GM21526 (cell line): ENCODE measurements at regions not wholly inside any gene's neighbourhood (a gene's known extent, or its start where the extent isn't known, plus 50 kb on each side); places are given as distances from the start of the nearest gene placed in this dataset.
"Not testable (repeated sequence)": the region's sequence is repeated elsewhere in the genome, so short reads cannot be mapped to it uniquely, and the experiment has no call there.

Experiments
- ATAC-seq: cut with Tn5 transposase; IDR thresholded peaks from one replicate; pipeline ENCODE4 v1.9.1; 2021; ENCODE audit warnings: moderate library complexity; ENCODE audit not compliant: unreplicated experiment, low FRiP score

DNA sequence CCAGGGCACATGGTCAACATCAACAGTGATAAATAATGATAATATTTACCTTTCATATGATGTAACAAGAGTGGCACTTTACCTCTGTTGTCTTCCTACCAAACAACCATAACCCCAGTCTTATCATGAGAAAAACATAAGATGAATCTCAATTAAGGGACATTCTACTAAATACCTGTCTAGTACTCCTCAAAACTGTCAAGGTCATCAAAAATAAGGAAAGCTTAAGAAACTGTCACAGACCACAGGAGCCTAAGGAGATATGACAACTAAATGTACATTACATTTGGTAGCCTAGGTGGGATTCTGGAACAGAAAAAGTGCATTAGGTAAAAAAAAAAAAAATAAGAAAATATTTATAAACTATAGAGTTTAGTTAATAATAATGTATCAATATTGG lies 118.1 kb downstream of the CCDC34 start:
- ATAC-seq: no peak

DNA sequence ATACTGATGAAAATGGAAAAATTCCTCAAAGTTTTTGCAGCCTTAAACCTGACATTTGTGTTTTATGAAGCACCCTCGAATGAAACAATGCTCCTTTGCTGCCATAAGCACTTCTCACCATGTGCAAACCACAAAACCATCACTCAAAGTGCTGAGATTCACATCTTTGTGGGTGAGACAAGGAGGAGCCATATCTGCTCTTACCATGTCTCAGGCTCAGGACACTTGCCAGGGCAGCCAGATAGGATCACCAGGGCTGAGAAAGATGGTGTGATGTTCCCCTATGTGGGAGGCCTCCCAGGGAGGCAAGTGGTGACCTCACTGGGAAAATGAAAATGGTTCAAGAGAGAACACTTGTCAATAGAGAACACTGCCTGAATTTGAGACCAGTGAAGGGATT lies 120.4 kb downstream of the CCDC34 start:
- ATAC-seq: no peak

DNA sequence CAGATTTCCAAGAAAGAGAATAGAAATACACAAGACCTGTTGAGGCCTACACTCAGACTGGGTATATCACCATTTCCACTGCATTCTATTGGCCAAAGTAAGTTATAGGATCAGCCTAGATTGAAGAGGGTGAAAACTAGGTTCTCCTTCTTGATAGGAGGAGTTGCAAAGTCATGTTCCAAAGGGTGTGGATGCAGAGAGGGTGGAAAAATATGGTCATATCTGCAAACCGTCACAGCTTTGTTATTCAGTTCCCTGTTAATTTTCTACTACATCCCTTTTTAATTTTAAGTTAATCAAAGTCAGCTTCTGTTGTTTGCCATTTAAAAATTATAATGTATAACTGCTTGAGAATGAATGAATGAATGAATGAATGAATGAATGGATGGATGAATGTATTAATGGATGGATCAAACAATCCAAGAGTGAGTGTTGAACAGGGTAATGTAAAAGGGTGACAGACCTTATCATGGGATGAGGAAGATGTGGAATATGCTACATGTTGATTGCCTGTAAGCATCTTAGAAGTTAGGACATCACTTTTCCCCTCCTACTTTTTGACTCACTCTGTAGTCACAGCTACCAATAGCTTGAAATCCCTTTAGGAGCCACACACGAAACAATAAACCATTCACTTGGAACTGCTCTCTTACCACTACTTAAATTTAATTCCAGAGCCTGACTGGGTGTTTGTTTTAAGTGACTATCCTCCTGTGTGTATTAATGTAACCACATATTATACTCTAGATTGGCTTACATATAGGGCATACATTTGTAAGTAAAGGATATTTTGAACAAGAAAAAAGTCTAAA lies 121.5 kb downstream of the CCDC34 start:
- ATAC-seq: no peak

DNA sequence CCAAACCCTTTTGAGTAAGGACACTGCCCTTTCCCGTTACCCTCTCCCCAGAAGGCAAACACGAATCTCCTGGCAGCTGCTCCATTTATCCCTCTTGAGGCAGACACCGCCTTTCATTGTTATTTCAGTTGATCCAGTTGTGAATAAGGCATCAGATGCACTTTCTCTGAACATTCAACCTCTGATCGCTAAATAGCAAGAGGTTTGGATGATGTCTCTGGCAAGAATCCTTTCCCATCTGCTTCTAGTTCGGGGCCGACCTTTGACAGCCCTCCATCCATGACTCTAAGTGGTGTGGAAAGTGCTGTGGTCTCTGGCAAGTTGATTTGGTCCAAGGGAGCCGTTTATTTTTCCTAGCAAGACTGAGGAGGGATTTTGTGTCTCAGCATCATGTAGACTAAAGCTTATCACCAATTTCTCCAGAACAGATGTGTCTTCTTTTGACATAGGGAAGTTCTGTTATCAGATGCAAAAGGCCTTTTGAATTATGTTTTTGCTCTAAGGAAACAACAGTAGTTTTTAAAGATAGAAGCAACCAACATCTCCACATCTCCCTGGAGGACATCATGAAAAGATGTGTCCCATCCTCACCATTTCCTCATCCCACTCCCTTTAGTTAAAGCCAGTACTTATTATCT lies 123.6 kb downstream of the CCDC34 start:
- ATAC-seq: no peak

DNA sequence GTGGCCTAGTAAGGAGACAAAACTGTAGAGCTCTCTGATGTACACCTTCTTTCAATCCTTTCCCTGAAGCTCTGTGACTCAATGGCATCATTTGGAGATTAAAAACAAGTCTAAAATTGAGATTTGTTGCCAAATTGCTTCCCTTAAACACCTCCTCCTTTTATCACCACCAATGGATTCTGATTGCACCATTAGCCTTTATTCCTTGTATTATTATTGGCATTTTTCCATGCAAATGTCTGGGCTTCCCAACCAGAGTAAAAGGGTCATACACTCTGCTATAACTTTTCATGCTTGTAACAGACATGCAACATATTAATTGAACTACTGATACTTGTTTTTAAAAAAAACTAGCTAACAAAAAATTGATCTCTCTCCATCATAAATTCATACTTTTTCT lies 124.2 kb downstream of the CCDC34 start:
- ATAC-seq: no peak

DNA sequence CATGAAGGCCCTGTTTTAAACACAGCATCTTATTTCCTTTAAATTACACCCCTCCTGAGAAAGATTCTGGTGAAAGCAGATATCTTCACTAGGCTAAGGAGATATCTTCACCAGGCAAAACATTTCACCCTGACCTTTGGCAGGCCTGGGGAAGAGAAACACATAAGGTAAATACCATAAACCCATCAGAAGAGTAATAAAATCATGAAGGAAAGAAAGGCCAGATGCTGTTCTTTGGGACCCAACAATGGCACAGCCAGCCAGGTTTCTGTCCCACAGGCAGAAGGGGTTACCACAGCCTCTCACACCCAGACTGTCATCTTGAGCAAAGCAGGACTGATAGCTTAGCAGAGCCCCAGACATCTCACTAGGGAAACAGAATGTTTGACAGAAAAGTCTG lies 125.4 kb downstream of the CCDC34 start:
- ATAC-seq: no peak

DNA sequence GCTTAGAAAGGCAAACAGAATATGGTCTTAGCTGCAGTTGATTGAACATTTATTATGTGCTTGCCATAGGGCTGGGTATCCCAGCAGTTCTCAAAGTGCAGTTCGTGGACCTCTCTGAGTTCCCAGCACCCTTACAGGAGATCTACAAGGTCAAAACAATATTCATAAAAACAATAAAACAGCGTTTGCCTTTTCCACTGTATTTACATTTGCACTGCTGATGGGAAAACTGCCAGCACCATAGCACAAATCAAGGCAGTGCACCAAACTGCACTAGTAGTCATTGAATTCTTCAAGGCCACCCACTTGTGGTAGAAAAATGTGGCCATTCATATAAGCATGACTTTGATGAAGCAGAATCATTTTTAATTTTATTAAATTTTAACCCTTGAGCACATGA lies 128.1 kb downstream of the CCDC34 start:
- no peak for ATAC-seq

DNA sequence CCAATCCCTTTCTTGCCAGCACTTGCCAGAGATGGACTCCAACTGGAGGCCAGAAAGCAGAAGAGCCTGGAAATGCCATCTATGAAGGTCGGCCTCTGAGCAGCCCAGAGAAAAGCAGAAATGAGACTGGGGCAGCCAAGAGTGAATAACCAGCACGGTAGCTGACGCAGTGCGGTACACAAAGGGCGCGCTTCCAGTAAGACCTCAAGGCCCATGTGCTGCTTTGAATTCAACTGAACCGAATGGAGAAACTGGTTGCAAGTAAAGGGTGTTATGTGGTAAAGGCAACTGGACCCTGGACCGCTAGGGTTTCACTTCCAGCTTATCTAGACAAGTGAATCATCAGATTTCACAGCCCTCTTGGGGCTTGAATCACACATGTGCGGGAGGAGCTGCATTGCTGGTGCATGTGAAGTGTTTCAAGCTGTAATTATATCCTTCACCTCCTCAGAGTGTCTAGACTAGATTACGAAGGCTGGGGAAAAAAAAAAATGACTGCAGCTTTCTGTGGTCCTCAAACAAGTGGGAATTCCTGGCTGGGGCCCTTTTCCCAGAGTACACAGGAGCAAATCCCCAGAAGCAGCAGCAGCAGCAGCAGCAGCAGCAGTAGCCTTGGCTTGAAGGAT lies 128.9 kb downstream of the CCDC34 start:
- ATAC-seq: peak; percentile 99

DNA sequence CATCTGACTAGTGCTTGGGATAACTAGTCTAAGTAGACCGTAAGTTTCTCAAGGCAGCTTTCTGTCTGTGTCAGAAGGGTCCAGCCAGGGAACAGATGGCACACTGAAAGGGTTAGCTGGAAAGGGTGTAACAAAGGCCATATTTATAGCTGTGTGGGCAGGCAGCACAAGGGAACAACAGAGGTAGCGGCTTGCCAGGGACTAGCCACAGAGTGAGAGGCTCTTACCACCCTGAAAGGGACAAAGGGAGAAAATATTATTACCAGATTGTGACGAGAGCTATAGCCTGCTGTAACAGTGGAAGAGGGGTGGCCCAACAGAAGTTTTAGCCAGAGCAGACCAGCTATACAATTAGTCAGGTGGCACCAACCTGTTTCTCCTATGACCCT lies 129.4 kb downstream of the CCDC34 start:
- ATAC-seq: peak; percentile 25

DNA sequence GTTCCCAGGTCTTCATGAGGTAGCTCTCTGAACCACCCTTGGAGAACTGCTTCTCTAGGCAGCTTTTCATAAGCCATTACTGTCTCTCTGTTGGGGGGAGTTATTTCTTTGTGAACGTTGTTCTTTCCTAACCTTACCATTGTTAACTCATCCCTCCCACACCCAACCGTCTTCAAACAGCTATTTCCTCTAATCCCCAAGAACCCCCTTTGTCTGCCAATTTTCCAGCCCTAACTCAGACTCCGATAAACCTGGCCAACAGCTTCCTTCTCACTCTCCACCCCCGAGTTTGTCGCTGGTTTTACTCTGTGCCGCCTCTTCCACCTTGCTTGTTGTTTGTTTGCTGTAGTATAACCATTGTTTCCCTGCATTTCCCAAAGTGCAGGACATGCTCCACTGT lies 131.5 kb downstream of the CCDC34 start:
- ATAC-seq: no peak

DNA sequence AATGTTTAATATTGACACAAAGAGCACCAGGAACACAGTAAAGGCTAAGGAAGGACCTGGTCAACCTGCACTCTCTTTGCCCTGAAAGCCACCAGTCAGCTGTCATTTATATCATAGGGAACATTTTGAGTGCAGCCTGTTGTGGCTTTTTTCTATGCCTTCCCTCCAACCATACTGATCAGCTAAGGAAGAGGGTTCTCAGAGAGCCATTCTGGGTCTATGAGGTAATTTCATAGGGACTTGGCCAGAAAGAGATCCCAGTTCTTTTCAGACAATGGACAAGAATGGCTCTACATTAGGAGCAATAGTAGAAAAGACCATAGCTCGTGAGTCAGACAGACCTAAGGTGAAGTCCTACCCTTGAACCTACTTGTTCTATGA lies 132.8 kb downstream of the CCDC34 start:
- no peak for ATAC-seq

DNA sequence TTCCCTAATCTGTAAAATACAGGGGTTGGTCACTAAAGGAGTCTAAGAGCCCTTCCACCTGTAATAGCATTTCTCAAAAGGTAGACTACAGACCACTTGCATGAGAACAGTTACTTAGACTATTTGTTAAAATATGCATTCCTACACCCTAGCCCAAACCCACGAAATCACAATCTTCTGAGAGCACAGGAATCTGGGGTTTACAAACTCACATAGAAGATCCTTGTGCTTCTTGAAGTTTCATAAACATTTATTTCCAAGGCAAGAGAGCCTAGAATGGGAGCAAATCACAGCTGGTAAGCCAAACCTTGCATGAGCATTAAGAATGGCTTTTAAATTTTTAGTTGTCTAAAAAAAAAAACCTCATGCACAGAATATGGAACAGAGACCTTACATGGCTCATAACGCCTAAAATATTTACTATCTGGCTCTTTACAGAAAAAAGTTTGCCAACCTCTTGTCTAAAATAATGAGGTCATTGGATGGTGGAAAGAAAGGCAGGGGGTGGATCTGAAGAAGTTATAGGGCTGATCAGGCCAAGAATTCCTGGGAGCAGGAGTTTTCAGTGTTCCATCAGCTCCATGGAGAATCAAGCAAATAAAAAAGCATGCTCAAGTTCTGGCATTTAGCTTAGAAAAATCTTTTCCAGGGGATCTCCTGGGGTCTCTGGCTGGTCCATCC lies 133.4 kb downstream of the CCDC34 start:
- no peak for ATAC-seq

DNA sequence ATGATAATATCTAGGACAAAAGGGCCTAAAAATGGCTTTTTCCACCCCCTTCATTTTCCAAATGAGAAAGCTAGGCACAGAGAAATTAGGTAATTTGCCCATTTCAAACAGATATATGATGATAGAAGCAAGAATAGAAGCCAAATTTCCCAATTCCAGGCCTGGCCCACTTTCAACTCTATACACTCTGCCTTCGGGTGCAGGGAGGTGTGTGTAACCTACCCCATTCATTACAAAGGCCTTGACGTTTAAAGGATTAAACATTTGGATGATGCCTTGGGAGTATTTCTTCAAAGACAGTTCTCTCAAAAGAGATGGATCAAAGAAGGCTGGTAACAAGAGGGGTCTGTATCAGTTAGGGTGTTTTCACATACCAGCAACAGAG lies 134.1 kb downstream of the CCDC34 start:
- no peak for ATAC-seq

DNA sequence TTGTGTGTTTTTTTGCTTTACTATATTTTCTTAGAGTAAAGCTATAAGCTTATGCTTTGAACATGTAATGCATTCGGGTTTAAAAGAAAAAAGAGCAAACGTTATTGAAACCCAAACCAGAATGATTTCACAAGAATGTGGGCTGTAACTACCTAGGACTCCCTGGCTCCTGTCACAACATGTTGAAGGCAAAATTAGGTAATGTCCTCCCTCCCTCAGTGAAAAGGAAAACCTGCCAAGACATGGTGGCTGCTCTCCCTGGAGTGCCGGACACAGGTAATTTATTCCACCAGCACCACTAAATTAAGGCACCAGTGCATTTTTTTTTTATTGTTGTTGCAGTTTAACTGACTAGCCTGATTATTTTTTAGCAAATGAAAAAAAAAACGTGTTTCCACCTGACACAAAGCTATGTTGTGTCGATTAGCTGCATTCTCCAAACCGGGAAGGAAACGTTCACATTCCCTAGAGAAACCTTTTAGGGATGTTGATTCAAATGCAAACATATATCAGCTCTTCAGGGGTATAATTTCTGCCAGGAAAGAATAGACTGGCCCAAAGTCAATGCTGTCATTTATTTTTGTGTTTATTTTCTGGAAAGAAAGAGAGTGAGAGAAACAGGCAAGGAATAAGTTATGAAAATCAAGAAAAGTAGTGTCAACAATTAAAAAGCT lies 134.6 kb downstream of the CCDC34 start:
- ATAC-seq: no peak

DNA sequence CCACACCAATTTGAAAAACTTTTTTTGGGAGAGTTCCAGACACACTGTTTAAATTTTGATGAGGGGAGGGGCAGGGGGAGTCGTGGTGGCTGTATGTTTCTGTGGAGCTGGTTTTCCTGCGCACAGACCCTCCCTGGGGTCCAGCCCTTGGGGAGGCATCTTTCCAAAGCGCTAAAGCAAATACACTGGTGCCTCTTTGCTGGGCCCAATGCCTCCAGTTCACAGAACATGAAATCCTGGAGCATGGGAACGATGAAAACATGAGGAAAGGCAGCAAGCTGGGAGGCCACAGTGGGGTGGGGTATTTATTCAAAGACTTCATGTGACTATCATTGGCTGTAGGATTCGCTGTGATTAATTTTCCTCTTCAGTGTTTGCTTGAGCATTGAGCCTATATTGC lies 135.3 kb downstream of the CCDC34 start:
- no peak for ATAC-seq

DNA sequence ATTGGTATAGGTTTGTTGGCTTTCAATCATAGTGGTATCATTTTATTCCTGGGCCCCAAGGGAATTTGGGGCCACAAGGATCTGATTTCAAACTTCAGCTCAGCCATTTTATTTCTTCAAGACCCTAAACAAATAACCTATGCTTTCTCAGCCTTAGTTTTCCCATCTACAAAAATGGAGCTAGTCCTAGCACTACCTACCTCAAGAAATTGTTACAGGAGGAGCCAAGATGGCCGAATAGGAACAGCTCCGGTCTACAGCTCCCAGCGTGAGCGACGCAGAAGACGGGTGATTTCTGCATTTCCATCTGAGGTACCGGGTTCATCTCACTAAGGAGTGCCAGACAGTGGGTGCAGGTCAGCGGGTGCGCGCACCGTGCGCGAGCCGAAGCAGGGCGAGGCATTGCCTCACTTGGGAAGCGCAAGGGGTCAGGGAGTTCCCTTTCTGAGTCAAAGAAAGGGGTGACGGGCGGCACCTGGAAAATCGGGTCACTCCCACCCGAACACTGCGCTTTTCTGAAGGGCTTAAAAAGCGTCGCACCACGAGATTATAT lies 143.5 kb downstream of the CCDC34 start:
- ATAC-seq: not testable (repeated sequence)

DNA sequence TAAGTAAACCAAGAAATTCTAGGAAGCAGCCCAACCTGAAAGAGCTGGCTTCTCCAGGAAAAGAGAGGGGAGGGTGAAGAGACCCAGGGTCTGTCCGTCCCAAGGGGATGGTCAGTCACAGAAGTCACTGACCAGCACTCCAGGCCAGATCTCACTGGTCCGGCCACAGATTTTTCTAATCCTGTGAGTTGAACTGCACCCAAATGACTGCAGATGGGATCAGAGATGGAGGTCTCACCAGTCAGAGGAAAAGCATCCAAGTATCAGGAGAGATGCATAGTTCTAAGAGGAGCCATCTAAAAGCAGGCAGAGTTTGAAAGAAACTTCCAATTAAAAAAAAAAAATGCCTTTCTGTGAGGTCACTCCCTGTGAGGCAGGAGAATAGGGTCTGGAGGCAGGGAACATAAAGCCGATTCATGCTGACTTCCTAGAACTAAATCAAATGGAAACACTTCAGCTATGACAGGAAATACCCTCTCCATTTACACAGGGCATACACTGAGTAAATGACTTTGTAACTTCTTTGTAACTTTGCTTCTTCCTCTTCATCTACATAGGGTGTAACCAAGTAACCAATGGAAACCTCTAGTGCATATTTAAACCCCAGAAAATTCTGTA lies 144.5 kb downstream of the CCDC34 start:
- ATAC-seq: no peak

DNA sequence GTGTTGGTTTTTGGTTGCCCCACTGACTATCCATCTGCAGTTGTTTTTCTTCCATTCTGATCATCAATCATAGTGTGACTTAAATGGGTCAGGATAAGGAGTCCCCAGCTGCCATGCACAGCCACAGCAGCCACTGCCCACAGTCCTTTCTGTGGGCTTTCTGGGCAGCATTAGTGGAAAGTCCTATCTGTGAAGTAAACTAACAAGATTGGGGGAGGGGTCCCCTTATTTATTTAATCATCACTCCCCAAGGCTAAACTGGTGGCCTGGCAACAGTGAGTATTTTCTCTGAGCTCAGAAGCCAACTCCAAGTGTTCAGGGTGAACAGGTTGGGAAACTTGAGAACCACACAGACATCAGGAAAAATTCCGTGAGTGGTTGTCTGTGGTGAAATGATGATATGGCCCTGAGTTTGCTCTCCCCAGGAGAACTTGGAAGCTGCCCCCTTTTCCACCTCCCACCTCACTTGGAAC lies 145.0 kb downstream of the CCDC34 start:
- no peak for ATAC-seq

DNA sequence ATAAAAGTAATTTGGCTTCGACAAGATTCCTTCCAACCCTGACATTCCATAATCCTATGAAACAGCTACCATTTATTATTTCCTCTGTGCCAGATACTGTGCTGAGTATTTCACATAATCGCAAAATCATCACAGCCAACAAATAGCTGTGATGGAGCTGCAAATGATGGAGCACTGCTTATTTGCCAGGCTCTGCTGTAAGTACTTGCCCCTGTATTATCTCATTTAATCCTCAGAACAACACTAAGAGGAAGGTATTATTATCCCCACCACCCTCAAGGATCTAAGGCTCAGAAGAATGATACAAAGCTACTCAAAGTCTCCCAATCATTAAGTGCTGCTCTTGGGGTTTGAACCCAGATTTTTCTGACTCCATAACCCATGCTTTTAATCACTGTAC lies 145.5 kb downstream of the CCDC34 start:
- ATAC-seq: no peak
